ENCODE measurements at regions not wholly inside any gene's neighbourhood (a gene's known extent, or its start where the extent isn't known, plus 50 kb on each side); places are given as distances from the start of the nearest gene placed in this dataset.

DNA sequence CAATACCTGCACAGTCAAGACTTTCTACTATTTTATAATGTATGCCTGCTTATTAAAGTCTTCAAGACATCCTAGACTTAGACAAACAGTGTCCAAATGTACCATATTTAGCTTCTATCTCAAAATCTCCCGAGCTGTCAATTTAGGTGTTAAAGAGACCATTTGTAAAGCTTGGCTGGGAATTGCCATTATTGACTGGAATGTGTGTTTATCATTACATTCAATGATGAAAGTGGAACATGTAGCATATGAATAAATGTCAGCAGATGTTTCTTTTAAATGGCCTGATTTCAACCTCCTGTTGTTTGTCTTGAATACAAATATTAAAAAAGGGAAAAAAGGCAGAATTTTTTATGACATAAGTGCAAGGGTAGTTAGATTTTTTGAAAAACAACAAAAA lies 572.3 kb downstream of the PRKD1 start:
- TF ChIP-seq POLR2A (IDR thresholded peaks at IDR 0.05) (no peak), POLR2AphosphoS5 (IDR thresholded peaks at IDR 0.05; ENCODE audit: insufficient read depth in 1 of 2, low read depth in 1 of 2) (no peak)
